ENCODE measurements at regions not wholly inside any gene's neighbourhood (a gene's known extent, or its start where the extent isn't known, plus 50 kb on each side); places are given as distances from the start of the nearest gene placed in this dataset.

DNA sequence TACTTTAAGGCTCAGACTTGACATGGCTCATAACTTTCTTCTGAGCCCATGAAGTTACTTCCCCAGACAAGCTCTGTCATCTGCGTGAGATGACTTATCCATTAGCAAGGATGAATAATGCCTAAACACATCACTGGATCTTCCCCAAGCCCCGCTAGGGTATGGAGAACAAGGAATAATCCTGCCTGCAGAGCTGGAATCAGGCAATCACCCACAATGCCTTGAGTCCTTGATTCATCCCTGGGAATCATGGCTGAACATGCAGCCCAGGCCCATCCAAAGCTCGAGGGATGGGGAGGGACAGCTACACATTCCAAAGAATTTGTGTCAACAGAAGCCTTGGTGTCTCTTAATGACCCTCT, 131.7 kb downstream of the PSMG1 start:
- DNase-seq = no peak

DNA sequence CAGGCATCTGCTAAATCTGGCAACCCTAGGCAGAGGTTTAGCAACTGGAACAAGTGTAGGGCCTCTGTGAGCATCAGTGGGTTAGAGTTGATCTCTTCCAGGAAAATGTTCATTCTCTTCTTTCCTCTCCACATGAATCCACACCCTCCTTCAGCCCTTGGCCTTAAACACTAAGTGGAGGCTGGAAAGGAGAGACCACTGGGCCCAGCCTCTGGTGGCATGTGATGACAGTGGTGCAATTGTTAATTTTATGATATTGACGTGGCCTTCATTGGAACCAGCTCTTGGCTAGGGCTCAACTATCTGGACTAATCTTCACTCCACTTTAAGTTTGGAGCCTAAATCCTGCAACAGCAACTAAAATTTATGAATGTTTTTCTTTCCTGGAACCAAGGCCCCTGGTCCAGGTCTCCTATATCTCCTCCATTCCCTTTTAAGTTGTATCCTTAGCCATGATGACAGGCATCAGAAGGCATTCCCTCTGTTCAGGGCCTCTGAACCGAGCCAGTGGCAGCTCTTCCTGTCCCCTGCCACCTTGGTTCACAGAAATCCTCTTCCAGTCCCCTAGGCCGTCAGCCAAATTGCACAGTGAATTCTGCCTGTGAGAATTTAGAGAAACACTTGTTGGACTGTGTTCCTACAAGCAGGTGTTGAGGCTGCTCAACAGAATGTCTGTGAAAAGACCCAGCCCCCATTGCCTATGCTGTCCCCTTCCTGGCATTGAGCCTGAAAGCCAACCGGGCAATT, 132.2 kb downstream of the PSMG1 start:
- no peak for DNase-seq

DNA sequence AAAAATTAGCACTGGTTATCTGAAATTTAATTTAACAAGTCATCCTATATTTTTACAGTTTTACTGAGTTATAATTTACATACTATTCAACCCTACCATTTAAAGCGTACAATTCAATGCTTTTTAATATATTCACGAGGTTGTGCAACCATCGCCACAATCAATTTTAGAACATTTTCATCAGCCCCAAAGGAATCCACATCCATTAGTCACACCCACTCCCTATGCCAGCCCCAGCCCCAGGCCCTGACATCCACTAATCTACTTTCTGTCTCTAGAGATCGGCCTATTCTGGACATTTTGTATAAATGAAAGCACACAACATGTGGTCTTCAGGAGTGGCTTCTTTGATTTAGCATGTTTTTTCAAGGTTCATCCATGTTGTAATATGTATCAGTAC, 134.7 kb downstream of the PSMG1 start:
- DNase-seq = no peak

GRCh38 chr21:39048064-39048463, 135.2 kb downstream of the PSMG1 start:
- no peak for DNase-seq

- DNase-seq = no peak
These were observed 136.2 kb downstream of the PSMG1 start for GRCh38 chr21:39047046-39047445.

DNA sequence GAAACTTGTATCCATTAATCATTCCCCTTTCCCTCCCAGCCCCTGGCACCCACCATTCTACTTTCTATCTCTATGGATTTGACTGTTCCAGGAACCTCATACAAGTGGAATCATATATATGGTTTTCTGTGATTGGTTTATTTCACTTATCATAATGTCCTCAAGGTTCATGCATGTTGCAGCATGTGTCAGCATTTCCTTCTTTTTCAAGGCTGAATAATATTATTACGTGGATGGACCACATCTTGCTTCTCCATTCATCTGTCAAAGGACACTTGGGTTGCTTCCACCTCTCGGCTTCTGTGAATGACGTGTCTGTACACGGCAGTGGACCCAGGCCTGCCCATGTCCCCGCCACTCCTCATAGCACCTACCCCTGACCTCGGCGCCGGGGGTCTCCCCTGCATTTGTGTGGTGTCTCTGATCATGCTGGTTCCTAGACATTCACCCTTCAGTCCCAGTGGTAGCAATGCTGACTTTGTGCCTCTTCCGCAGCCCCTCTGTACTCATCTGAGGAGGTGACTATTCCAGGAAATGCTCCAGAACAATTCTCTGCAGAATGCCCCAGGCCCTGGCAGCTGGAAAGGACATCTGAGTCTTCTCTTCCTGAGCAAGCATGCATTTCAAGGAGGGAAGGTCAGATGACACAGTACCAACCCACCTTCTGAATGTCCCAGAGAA, 136.9 kb downstream of the PSMG1 start:
- no peak for DNase-seq

GRCh38 chr21:39041816-39042215, 141.4 kb downstream of the PSMG1 start:
- DNase-seq = no peak

GRCh38 chr21:39040494-39041110, 142.6 kb downstream of the PSMG1 start:
- DNase-seq = no peak

DNA sequence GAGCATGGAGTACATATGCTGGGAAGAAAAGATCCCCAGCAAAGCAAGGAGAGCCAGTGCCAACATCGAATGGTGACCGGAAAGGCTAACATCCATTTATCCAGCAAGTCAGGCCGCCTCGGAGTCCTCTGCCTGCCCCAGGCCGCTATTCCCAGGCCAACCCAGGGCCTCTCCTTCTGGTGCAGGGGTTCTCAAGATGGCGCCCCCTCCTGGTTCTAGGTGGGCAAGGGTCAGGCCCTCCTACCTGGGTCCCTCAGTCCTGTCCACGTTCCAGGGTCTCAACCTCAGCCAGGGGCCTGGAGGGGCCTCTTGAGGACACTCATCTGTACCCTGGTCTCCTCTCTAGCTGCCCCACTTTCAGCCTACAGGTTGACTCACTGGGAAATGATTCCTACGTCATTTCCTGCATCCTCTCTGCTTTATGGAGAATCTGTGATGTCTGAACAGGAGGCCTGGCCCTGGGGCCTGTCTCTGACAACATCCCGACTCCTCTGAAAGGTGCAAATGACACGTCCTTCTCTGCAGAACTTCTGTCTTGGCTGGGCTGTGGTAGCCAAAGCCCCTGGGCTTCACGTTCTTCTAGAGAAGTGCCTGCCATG, 145.3 kb downstream of the PSMG1 start:
- no peak for DNase-seq

GRCh38 chr21:39036581-39036980, 146.7 kb downstream of the PSMG1 start:
- DNase-seq = no peak

- DNase-seq = no peak
These were observed 148.4 kb downstream of the PSMG1 start for GRCh38 chr21:39034590-39035536.

GRCh38 chr21:39033878-39034589, 149.2 kb downstream of the PSMG1 start:
- DNase-seq = no peak

DNA sequence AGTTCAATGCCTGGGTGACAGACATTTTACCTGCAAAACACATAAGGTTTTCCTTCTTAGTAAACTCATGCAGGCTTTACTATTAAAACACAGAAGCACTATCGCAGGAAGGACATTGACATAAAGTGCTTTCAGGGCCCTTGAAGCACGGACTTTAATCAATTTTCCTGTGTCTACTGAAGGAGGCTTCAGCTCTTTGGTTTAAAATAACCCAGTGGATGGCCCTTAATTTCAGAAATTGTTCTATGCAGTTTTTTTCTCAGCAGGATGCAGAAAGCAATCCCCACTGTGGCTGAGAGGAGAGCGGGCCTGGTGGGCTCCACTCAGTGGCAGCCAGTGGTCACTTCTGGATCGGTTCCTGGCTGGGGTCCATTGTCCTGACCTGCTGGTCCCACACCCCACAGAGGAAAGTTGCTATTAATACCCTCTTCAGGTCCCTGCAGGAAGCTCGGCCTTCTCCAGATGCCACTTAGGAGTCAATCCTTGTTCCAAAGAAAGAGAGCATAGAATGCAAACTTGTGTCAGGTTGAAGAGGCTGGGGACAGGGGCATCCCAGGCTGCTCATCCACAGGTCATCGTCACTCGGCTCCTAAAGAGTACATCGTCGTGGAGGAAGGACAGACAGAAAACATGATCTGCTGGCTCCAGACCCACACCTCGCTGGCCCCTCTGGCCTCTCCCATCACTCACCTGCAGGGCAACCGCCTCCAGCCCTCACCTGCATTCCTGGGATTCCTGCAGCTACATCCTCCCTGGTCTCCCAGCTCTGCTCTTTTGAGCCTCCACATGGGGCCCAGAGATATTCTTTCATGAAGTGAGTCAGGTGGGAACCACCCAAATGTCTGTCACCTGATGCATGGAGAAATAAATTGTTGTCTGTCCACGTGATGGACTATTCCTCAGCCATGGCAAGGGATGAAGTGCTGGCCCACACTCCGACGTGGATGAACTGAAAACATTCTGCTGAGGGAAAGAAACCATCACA, 153.1 kb downstream of the PSMG1 start:
- DNase-seq = no peak

DNA sequence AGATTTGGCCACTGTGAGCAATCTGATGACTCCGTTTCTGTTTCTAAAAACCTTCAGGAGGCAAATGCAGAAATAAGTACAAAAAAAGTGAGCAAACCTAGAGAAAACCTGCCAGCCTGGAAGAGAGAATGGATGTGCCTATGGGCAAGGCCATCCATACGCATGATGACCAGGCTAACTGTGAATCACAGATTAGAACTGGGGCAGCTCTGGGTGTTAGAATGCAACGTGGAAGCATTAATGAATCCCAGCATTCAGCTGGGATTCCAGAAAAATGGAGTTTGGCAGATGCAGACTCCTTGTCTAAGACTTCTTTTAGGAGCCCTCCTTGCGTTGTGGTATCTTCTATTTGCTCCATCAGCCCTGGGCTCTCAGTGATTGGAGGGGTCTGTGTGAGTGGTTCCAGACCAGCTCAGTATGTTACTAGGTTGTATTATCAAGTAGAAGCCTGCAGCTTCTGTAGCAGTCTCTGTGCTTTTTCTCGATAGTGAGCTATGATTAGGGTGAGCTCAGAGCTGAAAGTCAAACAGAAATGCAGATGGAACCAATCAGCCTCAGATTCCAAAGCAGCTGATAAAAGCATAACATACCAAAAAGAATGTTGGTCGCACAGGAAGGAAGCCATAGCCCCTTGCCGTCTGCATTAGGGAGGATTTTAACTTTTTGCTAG, 154.0 kb downstream of the PSMG1 start:
- DNase-seq = no peak

- no peak for DNase-seq
These were observed 158.1 kb downstream of the PSMG1 start for GRCh38 chr21:39025198-39025597.

- DNase-seq = no peak
These were observed 158.7 kb downstream of the PSMG1 start for GRCh38 chr21:39024538-39024937.

DNA sequence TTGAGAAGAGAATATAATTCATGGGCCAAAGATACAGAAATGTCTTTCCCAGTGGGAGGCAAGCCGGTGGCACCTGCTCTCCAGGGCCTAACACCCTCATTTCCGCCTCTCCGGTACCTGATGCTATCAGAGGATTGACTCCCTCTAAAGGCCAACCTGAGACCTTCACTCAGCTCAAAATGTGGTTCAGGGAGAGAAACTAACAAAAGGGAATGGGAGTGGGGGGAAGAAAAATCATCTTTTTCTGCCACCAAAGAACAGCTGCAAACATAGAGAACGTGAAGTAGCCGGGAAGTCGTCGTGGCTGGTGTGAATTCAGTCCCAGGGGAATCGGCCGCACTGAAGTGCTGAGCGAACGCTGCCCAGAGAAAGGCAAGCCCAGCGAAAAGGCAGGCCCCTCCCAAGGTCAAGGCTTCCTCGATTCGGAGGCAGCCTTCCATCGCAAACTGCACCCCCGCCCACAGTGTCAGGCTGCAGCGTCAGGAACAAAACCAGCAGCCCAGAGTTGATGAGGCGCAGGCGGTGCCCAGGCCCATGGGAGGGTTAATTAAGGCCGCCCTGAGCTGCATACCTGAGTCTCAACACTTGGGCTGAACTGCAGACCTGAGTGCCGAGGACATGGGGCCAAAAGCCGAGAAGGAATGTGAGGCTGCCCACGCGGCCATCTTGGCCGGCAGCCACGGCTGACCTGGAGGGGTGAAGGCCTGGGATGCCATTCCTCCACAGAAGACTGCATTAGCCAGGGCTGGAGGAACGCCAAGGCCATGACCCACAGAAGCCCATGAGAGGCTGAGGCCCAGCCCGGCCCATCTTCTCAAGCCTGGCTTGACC, 160.2 kb downstream of the PSMG1 start:
- DNase-seq = no peak

DNA sequence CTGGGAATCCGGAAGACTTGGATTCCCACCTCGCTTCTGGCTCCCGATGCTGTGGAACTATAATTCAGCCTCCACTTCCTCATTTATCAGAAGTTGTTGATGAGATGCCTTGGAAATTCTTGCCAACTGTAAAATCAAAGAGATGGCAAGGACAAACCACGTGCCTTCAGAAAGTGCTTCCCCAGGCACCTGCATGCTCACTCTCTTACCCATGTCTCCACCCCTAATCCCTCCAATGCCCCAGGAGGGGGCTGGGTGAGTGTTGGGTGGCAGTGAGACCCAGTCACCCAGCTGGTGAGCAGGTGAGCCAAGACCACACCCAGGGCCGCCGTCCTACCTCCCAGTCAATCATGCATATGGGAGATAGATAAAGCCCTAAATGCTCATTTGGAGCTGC, 160.8 kb downstream of the PSMG1 start:
- no peak for DNase-seq

DNA sequence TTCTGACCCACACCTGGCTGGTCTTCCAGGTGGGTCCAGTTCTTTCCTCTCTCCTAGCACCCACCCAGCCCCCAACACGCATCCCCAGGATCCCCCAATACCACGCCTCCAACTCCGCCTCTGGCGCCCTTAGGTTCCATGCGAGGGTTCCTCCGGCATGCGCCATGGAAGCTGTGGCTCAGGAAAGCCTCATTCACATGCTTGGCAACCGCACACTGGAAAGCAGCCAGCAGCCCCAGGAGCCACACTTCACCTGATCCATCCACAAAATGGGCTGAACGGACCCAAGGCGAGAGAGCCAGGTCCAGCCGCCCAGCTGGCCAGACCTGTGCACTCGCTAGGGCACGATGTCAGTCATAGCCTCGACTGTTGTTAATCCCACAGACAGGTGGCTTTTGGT, 161.2 kb downstream of the PSMG1 start:
- no peak for DNase-seq

All from stimulated activated CD8-positive, alpha-beta memory T cell treated with anti-CD3 and anti-CD28 coated beads, Interleukin-4, amount 100 ng/mL, for 48 hours (primary cell).